ENCODE measurements at regions not wholly inside any gene's neighbourhood (a gene's known extent, or its start where the extent isn't known, plus 50 kb on each side); places are given as distances from the start of the nearest gene placed in this dataset.

DNA sequence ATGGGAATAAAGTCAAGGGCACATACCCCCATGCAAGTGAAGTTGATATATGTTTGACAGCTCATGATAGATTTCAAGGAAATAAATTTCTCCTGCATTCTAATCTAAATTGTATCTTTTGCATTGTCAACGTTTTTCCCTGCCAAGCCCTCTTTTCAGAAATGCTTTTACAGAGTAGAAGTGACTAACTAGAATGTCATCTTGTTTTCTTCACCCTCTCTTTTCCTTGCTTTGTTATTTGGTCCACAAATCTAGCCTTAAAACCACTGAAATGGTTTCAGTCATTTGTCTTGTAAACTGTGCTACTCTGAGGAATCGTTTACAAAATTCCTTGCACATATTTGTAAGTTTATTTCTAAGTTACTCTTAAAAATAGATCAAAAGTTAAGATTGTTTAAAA lies 600.8 kb upstream of the CXADR start:
- no peak for DNase-seq

DNA sequence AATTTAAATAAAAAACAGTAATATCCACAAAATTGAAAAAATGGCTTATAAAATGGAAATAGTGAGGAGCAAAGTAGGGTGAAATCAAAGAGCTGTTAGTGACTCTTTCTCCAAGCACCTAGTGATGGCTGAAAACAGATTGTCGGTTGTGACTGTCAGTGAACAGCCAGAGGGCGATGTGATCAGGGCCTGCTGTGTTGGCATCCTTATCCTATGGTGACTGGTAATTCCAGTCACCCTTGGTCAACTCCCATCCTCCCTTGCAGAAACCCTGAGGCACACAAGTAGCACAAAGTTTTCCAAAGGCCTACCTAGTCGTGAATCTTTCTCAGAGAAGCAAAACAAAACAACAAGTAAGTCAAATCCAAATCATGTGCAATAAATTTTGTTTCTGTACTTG lies 599.8 kb upstream of the CXADR start:
- DNase-seq = no peak

DNA sequence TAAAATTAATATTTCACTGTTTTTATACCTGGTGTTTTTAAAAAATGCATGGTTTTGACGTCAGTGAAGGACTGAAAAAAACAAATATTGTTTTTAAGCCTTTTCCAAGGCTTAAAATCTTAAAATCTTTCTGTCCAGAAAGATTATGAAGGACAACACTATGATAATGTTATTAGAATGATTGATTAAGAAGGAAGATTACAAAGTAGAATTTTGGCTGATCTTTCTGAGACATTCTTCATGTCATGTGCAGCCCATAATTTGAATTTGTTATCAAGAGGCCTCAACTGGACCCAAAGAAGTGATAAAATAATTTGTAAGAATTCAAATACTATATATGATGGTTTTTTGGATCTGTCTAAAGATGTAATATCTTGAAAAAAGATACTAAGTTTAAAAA lies 584.4 kb upstream of the CXADR start:
- DNase-seq = no peak

DNA sequence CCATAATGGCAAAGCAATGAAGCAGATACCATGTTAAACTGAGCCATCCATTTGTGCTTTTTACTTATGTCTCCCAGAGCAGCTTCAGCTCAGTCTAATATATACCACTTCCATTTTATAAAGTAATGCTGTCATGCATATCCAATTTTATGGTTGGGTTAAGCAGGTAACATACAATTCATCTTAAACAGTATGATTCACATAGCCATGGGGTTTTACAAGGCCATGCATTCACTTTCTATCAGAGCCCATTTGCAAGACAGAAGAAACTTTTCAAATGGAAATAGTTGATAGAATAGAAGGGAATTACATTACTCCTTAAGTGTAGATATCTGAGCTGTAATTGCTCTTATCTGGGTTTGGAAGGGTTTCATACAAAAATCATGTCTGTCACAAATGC lies 580.5 kb upstream of the CXADR start:
- DNase-seq = no peak

DNA sequence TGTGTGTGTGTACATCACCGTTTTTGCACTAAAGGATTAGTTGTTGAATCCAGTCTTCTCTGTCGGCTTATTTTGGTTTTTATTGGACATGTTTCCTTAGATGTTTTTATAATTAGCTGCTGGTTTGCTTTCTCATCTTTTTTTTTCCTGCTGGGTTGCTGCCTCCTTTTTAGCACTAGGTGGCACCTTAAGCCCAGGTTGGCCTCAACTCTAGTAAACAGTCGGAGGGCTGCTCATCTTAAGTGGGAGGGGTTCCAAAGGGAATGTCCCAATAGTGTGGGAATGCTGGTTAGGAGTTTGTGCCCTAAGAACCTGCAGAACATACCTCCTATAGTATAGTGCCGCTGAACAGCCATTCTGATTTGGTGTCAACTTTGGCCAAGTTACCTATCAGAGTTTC lies 570.1 kb upstream of the CXADR start:
- DNase-seq = no peak

DNA sequence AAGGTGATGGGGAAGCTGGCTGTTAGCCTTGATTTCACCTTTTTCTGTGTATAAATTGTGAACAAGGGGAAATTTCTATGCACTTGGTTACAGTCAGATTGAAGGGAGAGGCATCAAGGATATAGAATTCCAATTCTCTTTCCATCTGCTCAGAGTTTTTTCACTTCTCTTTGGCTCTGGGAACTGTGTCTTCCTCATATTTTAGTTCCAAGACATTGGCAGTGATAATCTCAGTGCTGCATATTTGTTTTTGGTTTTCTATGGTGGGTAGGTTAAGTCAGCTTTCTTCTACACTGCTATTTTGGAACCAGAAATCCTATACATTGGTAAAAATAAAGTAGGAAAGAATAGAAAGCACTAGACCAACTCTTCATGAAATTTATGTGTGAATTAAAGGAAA lies 569.6 kb upstream of the CXADR start:
- no peak for DNase-seq

DNA sequence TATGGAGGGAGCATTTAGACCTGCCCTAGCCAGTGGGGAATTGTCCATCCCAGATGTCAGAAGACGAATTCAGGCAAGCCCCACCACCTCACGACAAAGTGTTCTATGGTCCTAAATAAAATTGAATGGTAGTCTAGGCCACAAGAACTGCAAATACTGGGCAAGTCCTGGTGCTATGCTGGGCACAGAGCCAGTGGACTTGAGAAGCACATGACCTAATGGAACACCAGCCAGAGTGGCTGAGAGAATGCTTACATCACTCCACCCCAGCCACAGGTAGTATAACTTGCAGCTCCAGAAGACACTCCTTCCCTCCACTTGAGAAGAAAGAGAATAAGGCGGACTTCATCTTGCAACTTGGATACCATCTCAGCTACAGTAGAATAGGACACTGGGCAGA lies 567.3 kb upstream of the CXADR start:
- DNase-seq = no peak

DNA sequence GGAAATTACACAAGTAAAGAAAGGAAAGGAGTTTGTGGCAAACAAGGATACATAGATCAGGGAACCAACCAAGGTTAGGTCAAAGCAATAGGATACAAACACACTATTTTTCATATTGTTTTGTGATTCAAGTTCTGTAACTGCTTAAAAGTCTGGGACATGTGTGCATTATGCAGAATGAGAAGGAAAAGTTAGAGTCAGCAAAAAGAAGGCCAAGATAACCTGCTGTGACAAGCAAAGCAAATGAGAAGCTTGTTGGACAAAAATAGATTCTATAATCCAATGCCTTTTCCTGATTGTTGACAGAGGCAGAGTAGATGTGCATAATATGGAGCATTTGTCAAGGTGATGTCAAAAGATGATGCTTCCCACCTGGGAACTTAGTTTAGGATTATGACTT lies 556.0 kb upstream of the CXADR start:
- DNase-seq = no peak

DNA sequence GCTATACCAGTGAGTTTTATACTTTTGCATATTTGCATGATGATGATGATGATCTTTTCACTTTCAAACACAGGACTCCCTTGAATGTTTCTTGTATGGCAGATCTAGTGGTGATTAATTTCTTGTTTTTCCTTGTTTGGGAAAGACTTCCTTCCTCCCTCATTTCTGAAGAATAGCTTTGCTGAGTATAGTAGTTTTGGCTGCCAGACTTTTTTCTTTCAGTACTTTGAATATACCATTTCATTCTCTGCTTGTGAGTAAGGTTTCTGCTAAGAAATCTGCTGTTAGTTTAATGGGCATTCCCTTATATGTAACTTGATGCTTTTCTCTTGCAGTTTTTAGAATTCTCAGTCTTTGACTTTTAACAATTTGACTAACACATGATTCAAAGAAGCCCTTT lies 547.4 kb upstream of the CXADR start:
- no peak for DNase-seq

DNA sequence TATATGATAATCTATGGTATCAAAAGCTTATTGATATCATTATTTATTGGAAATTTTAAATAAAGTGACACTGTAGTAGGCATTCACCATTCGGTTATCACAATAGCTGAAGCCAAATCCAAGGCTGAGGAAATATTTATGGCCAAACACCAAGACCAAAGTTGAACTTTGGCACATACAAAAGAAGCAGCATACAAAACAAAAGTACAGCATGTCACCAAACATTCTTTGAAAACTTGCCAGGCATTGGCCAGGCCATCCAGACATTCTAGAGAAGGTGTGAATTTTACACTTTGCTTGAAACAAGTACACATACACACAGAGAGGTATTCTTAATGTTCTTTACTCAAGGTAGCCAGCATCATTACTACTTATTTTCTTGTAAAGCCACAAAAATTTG lies 544.4 kb upstream of the CXADR start:
- no peak for DNase-seq

DNA sequence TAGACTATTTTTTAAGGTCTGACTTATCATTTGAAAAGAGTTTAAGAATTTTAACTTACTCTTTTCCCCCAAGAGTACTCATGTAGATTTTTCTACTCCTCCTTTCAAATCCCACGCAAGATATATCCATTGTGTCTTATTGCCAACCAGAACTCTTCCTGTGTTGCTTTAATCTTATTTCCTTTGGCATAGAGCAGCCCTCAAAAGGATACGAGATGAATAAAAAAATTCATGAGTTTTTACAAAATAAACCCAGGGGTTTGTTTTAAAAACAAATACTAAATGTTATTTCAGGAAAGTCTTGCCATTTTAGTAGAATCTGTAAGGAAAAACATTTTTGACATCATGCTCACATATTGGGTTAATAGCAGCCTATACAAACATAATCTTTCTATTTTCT lies 543.2 kb upstream of the CXADR start:
- DNase-seq = no peak

DNA sequence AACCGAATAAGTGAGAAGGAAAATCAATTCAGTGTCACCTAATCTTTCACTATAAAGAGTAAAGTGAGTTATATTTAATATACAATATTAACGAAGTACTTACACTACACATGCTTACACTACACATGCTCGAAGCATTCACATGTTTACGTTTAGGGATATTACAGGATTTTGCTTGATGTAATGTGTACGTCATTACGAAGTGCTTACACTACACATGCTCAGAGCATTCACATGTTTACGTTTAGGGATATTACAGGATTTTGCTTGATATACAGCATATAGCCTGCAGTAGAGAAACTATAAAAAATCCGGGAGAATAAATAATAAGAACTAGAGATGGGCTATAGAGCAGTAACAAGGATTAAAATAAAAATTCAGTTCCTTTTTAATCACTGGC lies 538.8 kb upstream of the CXADR start:
- DNase-seq = no peak

DNA sequence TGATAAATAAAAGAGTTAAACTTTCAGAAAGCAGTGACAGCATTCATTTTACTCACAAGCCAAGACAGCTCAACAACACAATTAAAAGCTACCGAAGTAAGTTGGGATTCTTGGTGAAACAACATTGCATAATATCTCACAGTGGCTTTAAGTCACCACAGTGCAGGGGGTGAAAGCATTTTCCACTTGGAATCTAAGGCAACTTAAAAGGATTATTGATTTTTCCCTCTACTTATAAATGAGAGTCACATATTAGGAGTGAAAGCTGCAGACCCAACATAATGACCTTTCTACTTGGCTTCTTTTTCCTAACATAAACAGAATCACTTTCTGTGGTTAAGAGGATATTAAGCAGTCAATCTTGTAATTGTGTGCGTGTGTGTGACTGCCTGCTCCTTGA lies 536.6 kb upstream of the CXADR start:
- no peak for DNase-seq

DNA sequence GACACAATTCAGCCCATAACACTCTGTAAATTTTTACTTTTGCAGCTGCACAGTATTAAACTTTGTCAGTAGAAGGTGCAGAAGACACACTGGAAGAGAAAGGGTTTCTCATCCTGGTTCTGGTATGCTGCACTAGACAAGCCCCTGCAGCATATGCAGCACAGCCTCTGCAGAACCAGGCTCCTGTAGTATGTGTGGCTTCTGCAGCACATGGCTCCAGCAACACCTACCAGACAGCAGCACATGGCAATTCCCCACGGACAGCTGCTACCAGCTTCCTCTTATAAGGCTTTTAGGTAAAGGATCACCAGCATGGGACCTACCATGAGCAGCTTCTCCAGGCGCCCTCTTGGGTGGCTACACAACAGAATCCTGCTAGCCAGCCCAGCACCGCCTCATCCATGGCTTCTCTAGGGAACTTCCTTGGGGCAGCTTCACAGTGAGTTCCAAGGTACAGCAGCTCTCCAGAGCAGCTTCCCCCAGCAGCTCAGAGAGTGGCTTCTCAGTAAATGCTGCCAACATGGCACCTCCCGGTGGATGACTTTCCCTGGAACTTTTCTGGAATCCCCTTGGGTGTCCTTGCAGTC lies 534.4 kb upstream of the CXADR start:
- DNase-seq = no peak

DNA sequence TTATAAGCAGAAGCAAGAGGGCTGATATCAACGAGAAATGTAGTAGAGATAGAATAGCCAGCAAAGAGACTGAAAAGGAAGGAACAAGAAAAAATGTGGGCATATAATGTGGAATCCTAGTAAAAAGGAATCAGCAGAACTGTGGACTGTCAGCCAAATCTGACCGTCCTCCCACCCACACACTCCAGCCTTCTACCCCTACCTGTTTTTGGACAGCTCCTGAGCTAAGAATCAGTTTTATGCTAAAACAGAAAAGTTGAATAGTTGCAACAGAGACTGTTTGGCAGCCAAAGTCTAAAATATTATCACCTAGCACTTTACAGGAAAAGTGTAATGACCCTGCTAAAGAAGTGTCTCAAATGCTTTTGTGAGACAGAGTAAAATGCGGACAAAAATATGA lies 533.3 kb upstream of the CXADR start:
- DNase-seq = no peak

DNA sequence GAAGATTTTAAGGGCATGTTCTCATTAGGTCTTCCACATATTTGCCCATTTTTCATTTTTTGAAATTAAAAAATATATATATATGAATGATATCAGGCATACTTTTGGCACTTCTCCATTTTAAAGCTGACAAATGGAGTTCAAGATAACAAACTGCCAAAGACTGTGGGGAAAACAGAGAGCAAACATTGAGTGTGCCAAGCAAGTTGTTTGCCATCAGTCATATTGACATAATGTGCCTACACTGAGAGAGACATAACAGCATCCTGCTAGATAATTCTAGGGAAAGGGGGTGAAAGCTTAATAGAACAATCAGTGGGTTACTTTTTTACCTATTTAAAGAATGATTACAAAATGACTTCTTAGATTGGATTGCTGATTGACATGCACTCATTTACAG lies 529.4 kb upstream of the CXADR start:
- DNase-seq = no peak

DNA sequence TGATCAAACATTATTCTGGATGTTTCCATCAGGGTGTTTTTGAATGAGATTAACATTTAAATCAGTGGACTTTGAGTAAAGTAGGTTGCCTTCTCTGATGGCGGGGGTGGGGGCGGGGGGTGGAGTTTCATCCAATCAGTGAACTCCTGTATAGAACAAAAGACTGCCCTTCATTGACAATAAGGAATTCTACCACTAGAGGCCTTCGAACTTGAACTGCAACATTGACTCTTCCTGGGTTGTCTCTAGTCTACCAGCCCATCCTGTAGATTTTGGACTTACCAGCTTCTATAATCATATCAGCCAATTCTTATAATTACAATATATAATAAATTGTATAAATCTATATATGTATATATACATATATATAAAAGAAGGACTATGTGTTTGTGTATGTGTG lies 520.4 kb upstream of the CXADR start:
- no peak for DNase-seq

DNA sequence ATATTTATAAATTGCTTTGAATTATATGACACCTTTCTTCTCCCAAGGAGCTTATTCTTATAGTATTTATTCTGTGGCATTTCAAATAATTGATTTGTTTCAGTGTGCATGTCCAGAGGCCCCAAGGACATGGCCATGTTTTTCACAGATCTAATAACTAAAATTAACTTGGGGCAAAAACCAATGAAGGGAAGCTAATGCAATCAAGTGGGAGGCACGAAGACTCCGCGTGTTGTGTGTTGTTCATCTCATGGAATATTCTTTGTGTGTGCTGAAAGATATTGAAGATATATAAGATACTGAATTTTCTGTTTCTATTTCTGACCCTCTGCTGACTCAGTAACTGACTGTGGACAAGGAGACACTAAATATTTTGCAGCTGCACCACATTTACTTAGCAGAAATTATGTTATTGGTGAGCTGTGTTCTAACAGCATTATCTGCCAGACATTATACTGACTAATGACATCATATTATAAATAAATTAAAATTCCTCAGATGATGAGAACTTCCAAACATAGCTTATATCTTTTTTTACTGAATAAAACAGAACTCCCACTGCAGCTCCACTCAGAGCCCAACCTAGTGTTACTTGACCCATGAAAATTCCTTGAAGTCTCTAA lies 519.3 kb upstream of the CXADR start:
- DNase-seq = no peak

DNA sequence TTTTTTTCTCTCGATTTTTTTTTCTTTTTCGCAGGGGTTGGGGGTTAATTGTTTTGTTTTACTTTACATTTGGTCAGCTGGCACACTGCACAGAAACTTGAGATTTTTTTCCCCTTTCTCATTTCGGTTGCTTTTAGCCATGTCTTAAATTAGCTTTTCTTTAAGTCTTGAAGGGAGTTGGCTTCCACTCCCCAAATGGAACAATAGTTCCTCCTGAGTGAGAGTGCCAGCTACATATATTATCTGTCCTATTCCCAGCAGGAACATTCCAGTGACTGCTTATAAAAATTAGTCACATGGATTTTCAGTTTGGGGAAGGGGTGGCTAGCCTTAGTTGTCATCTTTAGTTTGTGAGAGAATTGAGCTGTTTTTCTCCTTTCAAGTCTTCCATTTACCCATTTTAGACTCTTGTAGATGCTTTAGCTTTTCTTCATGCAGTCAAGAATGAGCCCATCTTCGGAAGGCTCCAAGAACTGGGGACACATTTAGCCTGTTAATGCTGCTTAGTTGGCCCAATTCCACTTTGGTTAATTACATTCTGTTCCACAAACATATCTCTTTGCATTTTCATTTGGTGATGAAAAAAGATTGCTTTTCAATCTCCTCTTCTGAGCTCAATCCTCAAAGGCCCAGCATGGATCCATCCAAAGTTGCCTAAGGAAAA lies 510.1 kb upstream of the CXADR start:
- DNase-seq = no peak

DNA sequence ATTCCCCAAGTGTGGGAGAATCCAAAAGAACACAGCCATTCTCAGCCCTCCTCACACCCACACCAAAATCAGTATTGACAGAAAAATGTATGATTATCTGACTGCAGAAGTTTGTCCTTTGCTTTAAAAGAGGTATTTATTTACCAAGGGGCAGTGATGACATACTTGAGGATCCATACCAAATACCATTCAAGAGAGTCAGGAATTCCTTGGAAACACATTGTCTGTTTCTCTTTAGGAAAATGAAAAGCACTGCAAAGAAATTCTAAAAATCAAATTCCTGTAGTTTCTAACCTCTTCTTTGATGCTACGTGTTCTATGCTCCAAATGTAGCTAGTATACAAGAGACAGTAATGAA lies 509.6 kb upstream of the CXADR start:
- DNase-seq = no peak

DNA sequence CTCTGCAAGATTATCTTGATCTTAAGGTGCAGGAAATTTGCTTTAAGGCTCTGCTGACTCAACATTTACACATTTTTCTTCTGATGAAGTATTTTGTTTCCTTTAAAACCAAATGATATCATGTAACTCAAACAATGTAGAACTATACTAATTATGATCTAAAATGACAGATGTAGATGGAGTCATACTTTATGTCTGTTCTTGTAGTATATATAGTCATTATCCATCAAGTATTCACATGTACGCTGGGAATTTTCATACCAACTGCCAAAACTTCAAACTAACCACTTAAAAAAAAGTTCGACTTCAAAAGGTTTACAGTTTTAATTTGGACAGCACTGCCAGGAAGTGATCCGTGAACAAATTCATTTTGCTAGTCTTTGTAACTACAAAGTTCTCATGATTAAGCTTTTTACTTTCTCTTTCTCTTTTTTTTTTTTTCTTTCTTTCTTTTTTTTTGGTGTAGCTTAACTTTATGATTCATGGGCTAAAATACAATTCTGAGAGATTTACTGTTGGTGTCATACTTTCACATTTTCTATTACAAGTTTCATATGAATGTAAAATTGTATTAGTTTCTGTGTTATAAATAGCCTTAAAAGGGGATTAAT lies 509.0 kb upstream of the CXADR start:
- DNase-seq = no peak

DNA sequence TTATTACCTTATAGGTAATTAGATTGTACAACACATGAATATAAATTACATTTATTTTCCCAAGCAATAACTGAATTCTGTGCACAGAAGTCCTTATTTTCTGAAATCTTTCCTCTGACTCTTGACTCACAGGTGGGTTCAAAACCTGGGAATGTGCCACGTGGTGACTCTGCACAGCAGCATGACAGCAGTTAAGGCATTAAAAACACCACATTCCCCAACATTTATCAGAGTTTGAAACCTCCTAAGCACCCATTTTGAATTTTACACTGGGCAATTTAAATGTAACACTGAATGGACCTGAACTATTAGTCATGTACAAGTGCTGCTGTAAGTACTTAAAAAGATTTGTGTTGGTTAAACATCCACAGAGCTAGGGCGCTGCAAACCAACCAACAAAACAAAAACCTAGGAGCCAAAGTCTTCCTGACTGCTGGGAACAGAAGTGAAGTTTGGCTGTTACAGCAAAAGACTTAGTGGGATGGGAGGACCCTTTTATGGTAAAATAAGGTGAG lies 480.6 kb upstream of the CXADR start:
- no peak for DNase-seq

DNA sequence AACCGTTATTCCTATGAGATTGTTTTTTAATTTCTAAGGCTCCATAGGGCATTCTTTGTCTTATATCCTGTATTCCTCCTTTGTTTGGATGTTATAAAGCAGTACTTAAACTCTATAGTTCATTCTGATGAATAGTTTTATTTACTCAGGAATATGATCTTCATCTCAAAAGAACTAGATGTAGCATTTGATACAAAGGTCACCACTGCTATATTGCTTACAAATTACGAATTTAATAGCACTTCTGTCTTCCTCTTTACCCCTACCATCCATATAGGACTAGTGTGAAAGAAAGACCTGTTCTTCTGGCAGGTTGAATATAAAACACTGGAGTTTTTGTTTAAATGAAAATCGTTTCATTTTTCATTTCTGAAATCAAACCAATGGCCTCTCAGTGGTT lies 468.1 kb upstream of the CXADR start:
- DNase-seq = no peak
